PC-9 (cell line): ENCODE measurements at regions not wholly inside any gene's neighbourhood (a gene's known extent, or its start where the extent isn't known, plus 50 kb on each side); places are given as distances from the start of the nearest gene placed in this dataset.

Source experiments
- CTCF ChIP-seq: fragments of 200-600 bp; sonication (generic); conservative IDR thresholded peaks from 2 replicates; pipeline ENCODE4 v1.6.1; 2017; ENCODE audit warnings: mixed run types, antibody characterized with exemption, mild to moderate bottlenecking, moderate library complexity
- EZH2 ChIP-seq: fragments of 200-600 bp; sonication (generic); IDR thresholded peaks from 2 replicates; pipeline ENCODE4 v1.8.0; 2017; ENCODE audit warnings: antibody characterized with exemption, low read depth

- TF ChIP-seq CTCF, result no peak
- TF ChIP-seq EZH2, result no peak
Measured at GRCh38 chr10:1960982-1961381, 223.7 kb upstream of the ADARB2 start.
